H1 (cell line): ENCODE measurements at regions not wholly inside any gene's neighbourhood (a gene's known extent, or its start where the extent isn't known, plus 50 kb on each side); places are given as distances from the start of the nearest gene placed in this dataset.

Experiments
- CTCF ChIA-PET: fragments of 300-600 bp; sonication (Branson Sonifier 250); formaldehyde crosslinking; loops from one replicate; lab custom pipeline; 2021; ENCODE audit not compliant: partially characterized antibody; lab: Charles Lee
- POLR2A ChIA-PET: fragments of 300-600 bp; sonication (Branson Sonifier 250); formaldehyde crosslinking; loops from one replicate; lab custom pipeline; 2021; ENCODE audit warnings: inconsistent platforms; ENCODE audit not compliant: partially characterized antibody; lab: Charles Lee
- DNase-seq, 2 experiments: peaks; one replicate each; pipeline versions ENCODE4 v3.0.0 to v3.0.0-alpha.2; 2010 to 2022; ENCODE audit warnings: low spot score in 2 of 2, low read depth in 1 of 2, mixed read lengths in 1 of 2
- FAIRE-seq: peaks from 2 replicates; lab custom pipeline; 2011; peaks lifted over from hg19 to GRCh38; lab: Jason Lieb, UNC
- H2AFZ ChIP-seq: 2 replicates; pipeline ENCODE4 v1.8.1; 2012; ENCODE audit warnings: low read length, inconsistent platforms
- H2AK5ac ChIP-seq: 2 replicates; pipeline ENCODE4 v1.6.1; 2013; ENCODE audit warnings: low read depth, low read length
- H2BK120ac ChIP-seq: replicated peaks from 2 replicates; pipeline ENCODE3; 2013; ENCODE audit warnings: low read depth, low read length, inconsistent platforms
- H2BK12ac ChIP-seq: 2 replicates; pipeline ENCODE4 v1.6.1; 2013; ENCODE audit warnings: low read depth, low read length
- H2BK15ac ChIP-seq: 2 replicates; pipeline ENCODE4 v1.6.1; 2013; ENCODE audit warnings: low read length
- H2BK20ac ChIP-seq: 2 replicates; pipeline ENCODE4 v1.6.1; 2013; ENCODE audit warnings: low read length
- H2BK5ac ChIP-seq: 2 replicates; pipeline ENCODE4 v1.6.1; 2013; ENCODE audit warnings: low read depth, low read length
- H3K14ac ChIP-seq: 2 replicates; pipeline ENCODE4 v1.6.1; 2013; ENCODE audit warnings: inconsistent platforms; ENCODE audit not compliant: insufficient read length
- H3K18ac ChIP-seq: 2 replicates; pipeline ENCODE4 v1.6.1; 2013; ENCODE audit warnings: low read length; ENCODE audit errors: extremely low read depth
- H3K23ac ChIP-seq: 2 replicates; pipeline ENCODE4 v1.6.1; 2013; ENCODE audit warnings: inconsistent platforms; ENCODE audit not compliant: insufficient read length
- H3K23me2 ChIP-seq: 2 replicates; pipeline ENCODE4 v1.6.1; 2013; ENCODE audit warnings: low read depth, low read length
- H3K27ac ChIP-seq: 2 replicates; pipeline ENCODE4 v1.6.1; 2011; ENCODE audit warnings: low read depth, low read length, inconsistent platforms
- H3K27me3 ChIP-seq, 4 experiments: replicated peaks in 1 of 4; 1 replicate in 1 of 4; 2 replicates in 3 of 4; pipeline versions ENCODE4 v1.6.1 to v1.8.1; 2011 to 2013; ENCODE audit warnings: low read length in 3 of 4, mild to moderate bottlenecking in 3 of 4, inconsistent platforms in 2 of 4, mixed read lengths in 2 of 4, moderate library complexity in 1 of 4; ENCODE audit not compliant: control insufficient read depth in 3 of 4, insufficient read depth in 3 of 4; ENCODE audit errors: extremely low read depth in 1 of 4
- H3K36me3 ChIP-seq, 4 experiments: 2 replicates each; pipeline versions ENCODE4 v1.6.1 to v1.8.1; 2011 to 2013; ENCODE audit warnings: mild to moderate bottlenecking in 4 of 4, low read length in 3 of 4, moderate library complexity in 2 of 4, control low read depth in 1 of 4, inconsistent platforms in 1 of 4; ENCODE audit not compliant: insufficient read depth in 4 of 4, control insufficient read depth in 2 of 4
- H3K4ac ChIP-seq: replicated peaks from 2 replicates; pipeline ENCODE3; 2013; ENCODE audit warnings: low read length, low read depth, mixed read lengths, inconsistent platforms; ENCODE audit not compliant: insufficient read length
- H3K4me1 ChIP-seq, 4 experiments: replicated peaks in 1 of 4; 1 replicate in 1 of 4; 2 replicates in 3 of 4; pipeline versions ENCODE4 v1.6.1 to v1.8.1; 2011 to 2013; ENCODE audit warnings: low read length in 3 of 4, inconsistent platforms in 2 of 4, mixed read lengths in 1 of 4; ENCODE audit not compliant: insufficient read depth in 4 of 4, control insufficient read depth in 3 of 4
- H3K4me2 ChIP-seq, 2 experiments: 2 replicates each; pipeline versions ENCODE4 v1.6.1 to v1.8.1; 2011 to 2013; ENCODE audit warnings: low read depth in 2 of 2, low read length in 2 of 2, control low read depth in 1 of 2, inconsistent platforms in 1 of 2, mild to moderate bottlenecking in 1 of 2; ENCODE audit not compliant: insufficient read depth in 1 of 2
- H3K4me3 ChIP-seq, 4 experiments: fragments of 200-600, 300-600 bp in 1 of 4; sonication (generic), shearing (Covaris generic), sonication (Bioruptor Twin) in 1 of 4; 2 replicates each; pipeline versions ENCODE4 v1.5.1 to v1.8.1; 2011 to 2016; ENCODE audit warnings: low read length in 4 of 4, low read depth in 3 of 4, control low read depth in 2 of 4, inconsistent platforms in 2 of 4, mild to moderate bottlenecking in 2 of 4, mixed read lengths in 1 of 4, moderate library complexity in 1 of 4; ENCODE audit not compliant: insufficient read depth in 2 of 4; ENCODE audit errors: extremely low read depth in 1 of 4
- H3K56ac ChIP-seq: replicated peaks from 2 replicates; pipeline ENCODE3; 2013; ENCODE audit warnings: low read depth, mild to moderate bottlenecking, mixed read lengths, low read length, inconsistent platforms; ENCODE audit not compliant: insufficient read length
- H3K79me1 ChIP-seq: 2 replicates; pipeline ENCODE4 v1.6.1; 2013; ENCODE audit warnings: low read depth, low read length, control low read depth
- H3K79me2 ChIP-seq, 2 experiments: 2 replicates each; pipeline versions ENCODE4 v1.6.1 to v1.8.1; 2012 to 2013; ENCODE audit warnings: low read length in 2 of 2, mild to moderate bottlenecking in 2 of 2, inconsistent platforms in 1 of 2; ENCODE audit not compliant: insufficient read depth in 2 of 2, control insufficient read depth in 1 of 2
- H3K9ac ChIP-seq, 4 experiments: replicated peaks in 1 of 4; 1 replicate in 1 of 4; 2 replicates in 3 of 4; pipeline versions ENCODE4 v1.6.1 to v1.8.1; 2011 to 2013; ENCODE audit warnings: low read depth in 3 of 4, low read length in 3 of 4, control low read depth in 2 of 4, mild to moderate bottlenecking in 2 of 4, moderate library complexity in 2 of 4, inconsistent platforms in 1 of 4; ENCODE audit errors: extremely low read depth in 1 of 4
- H3K9me3 ChIP-seq, 2 experiments: 2 replicates each; pipeline versions ENCODE4 v1.6.1 to v1.8.1; 2012 to 2013; ENCODE audit warnings: mild to moderate bottlenecking in 2 of 2, moderate library complexity in 2 of 2, control low read depth in 1 of 2, inconsistent platforms in 1 of 2, low read depth in 1 of 2, low read length in 1 of 2, mixed read lengths in 1 of 2; ENCODE audit not compliant: insufficient read depth in 2 of 2
- H4K20me1 ChIP-seq, 2 experiments: replicated peaks in 1 of 2; 2 replicates each; pipeline versions ENCODE3 to v1.8.1; 2011 to 2013; ENCODE audit warnings: inconsistent platforms in 2 of 2, low read length in 2 of 2, mild to moderate bottlenecking in 1 of 2; ENCODE audit not compliant: insufficient read depth in 2 of 2, control insufficient read depth in 1 of 2
- H4K5ac ChIP-seq: 2 replicates; pipeline ENCODE4 v1.6.1; 2013; ENCODE audit warnings: low read length, low read depth, mixed read lengths, inconsistent platforms; ENCODE audit not compliant: insufficient read length
- H4K8ac ChIP-seq: 2 replicates; pipeline ENCODE4 v1.8.0; 2013; ENCODE audit warnings: mild to moderate bottlenecking, moderate library complexity, low read length, inconsistent platforms; ENCODE audit not compliant: insufficient read depth; ENCODE audit errors: extremely low read depth
- H4K91ac ChIP-seq: replicated peaks from 2 replicates; pipeline ENCODE3; 2013; ENCODE audit warnings: low read length, mixed read lengths, inconsistent platforms; ENCODE audit not compliant: insufficient read length
- CTBP2 ChIP-seq: IDR thresholded peaks from 2 replicates; pipeline ENCODE4 v1.7.0; 2011; ENCODE audit warnings: borderline replicate concordance, mild to moderate bottlenecking, moderate library complexity, mixed read lengths, low read length; ENCODE audit not compliant: insufficient read depth, insufficient read length
- NRF1 ChIP-seq: IDR thresholded peaks from 2 replicates; pipeline ENCODE4 v1.6.1; 2011; ENCODE audit warnings: mild to moderate bottlenecking, low read depth, low read length, improper control_type of control experiment
- PHF8 ChIP-seq: fragments of 200-600 bp; sonication (generic); conservative IDR thresholded peaks from 2 replicates; pipeline ENCODE4 v1.7.1; 2012; ENCODE audit warnings: low read depth, mild to moderate bottlenecking, inconsistent platforms, low read length, moderate library complexity
- POLR2AphosphoS5 ChIP-seq: IDR thresholded peaks from 2 replicates; pipeline ENCODE4 v1.6.1; 2011; ENCODE audit warnings: low read depth, low read length
- SIN3A ChIP-seq, 2 experiments: IDR thresholded peaks in 1 of 2; conservative IDR thresholded peaks in 1 of 2; 2 replicates each; pipeline ENCODE4 v1.6.1; 2011 to 2012; ENCODE audit warnings: low read length in 2 of 2, improper control_type of control experiment in 1 of 2, low read depth in 1 of 2, mild to moderate bottlenecking in 1 of 2
- SIRT6 ChIP-seq: IDR thresholded peaks from one replicate; pipeline ENCODE4 v1.7.1; 2012; ENCODE audit warnings: low read length, inconsistent platforms
- SP4 ChIP-seq: IDR thresholded peaks from 2 replicates; pipeline ENCODE4 v1.6.1; 2012; ENCODE audit warnings: low read length, inconsistent platforms
- SUZ12 ChIP-seq: fragments of 200-600 bp; sonication (generic); IDR thresholded peaks from 2 replicates; pipeline ENCODE4 v1.6.1; 2012; ENCODE audit warnings: mild to moderate bottlenecking, inconsistent platforms, low read length, moderate library complexity, mixed read lengths
- TEAD4 ChIP-seq: IDR thresholded peaks from 2 replicates; pipeline ENCODE4 v1.6.1; 2012; ENCODE audit warnings: low read depth, low read length, inconsistent platforms, mixed read lengths
- WGBS, 2 experiments: shearing (Covaris generic) in 1 of 2; methylation state at CpG; one replicate each; pipeline versions ENCODE4 v1.1.6 to v1.1.7; 2013 to 2015; ENCODE audit warnings: low lambda C conversion rate in 2 of 2, mixed read lengths in 2 of 2, inconsistent platforms in 1 of 2, low coverage in 1 of 2, missing lambda C conversion rate in 1 of 2; ENCODE audit not compliant: insufficient replicate concordance in 2 of 2, insufficient coverage in 1 of 2, insufficient read length in 1 of 2; ENCODE audit errors: extremely low coverage in 1 of 2, missing lambda C conversion rate in 1 of 2; 5-methylcytosine and 5-hydroxymethylcytosine counted together

GRCh38 chr1:238787471-238787870, 598.9 kb upstream of the CHRM3 start:
- Histone ChIP-seq H3K56ac (no peak overlapping the region), H4K5ac (no peak overlapping the region), H3K79me2 (no peaks in the 10 kb centered on the region), H4K91ac (no peak overlapping the region), H3K23ac (no peak overlapping the region), H3K4me3 (no peak overlapping the region), H3K27ac (no peak overlapping the region), H2AK5ac (no peak overlapping the region), H2BK5ac (no peak overlapping the region), H3K79me1 (no peaks in the 10 kb centered on the region), H3K23me2 (no peaks in the 10 kb centered on the region), H2BK15ac (no peak overlapping the region), H2BK120ac (no peak overlapping the region), H3K27me3 (no peaks in the 10 kb centered on the region), H4K20me1 (no peaks in the 10 kb centered on the region), H2AFZ (no peak overlapping the region), H3K4me1 (no peaks in the 10 kb centered on the region), H3K36me3 (no peaks in the 10 kb centered on the region), H3K9ac (no peak overlapping the region), H2BK20ac (no peak overlapping the region), H3K18ac (no peak overlapping the region), H3K14ac (no peak overlapping the region), H4K8ac (no peak overlapping the region), H2BK12ac (no peak overlapping the region), H3K9me3 (no peaks in the 10 kb centered on the region), H3K4me2 (no peak overlapping the region), H3K4ac (no peak overlapping the region)
- no peak for TF ChIP-seq TEAD4
- TF ChIP-seq SUZ12 = no peak
- no peak for TF ChIP-seq CTBP2
- no peak for TF ChIP-seq PHF8
- no peak for TF ChIP-seq SIN3A (conservative IDR thresholded peaks at IDR 0.05 in 1 of 2, IDR thresholded peaks at IDR 0.05 in 1 of 2; ENCODE audit: low read depth in 1 of 2, low read length in 2 of 2)
- no peak for TF ChIP-seq POLR2AphosphoS5
- TF ChIP-seq NRF1 = no peak
- no peak for TF ChIP-seq SIRT6
- no peak for TF ChIP-seq SP4
- POLR2A ChIA-PET = no interaction called here
- WGBS, 2 experiments = 93% methylated on average over 5 of the region's 5 CpGs; no CpG with 5 or more reads in 1 of the 2 experiments
- DNase-seq (no peak), FAIRE-seq (no peak)
- CTCF ChIA-PET = interaction anchor here (0.7 kb wide), 1 partner anchor 39 kb away, joined by 3 read pairs; no protein-coding TSS in a partner anchor
